ENCODE measurements at regions not wholly inside any gene's neighbourhood (a gene's known extent, or its start where the extent isn't known, plus 50 kb on each side); places are given as distances from the start of the nearest gene placed in this dataset.

DNA sequence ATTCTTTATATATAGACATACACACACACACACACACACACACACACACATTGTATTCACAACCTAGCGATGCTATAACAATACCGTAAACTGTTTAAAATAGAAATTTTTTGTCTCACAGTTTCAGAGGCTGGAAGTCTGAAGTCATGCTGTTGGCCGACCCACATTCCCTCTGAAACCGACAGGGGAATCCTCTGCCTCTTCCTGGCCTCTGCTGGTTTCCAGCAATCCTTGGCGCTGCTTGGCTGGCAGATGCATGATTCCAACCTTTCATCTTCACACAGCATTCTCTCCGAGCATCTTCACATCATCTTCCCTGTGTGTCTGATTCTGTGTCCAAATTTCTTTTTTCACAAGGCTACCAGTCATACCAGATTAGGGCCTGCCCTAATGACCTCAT lies 94.8 kb downstream of the CCDC71L start:
- H3K4me1 ChIP-seq (ENCODE audit: control insufficient read depth in 5 of 5, insufficient read depth in 5 of 5, low read length in 5 of 5) = peaks cover 0 to 3% (median 0%) of the 10 kb centered on the region in 5 donors

DNA sequence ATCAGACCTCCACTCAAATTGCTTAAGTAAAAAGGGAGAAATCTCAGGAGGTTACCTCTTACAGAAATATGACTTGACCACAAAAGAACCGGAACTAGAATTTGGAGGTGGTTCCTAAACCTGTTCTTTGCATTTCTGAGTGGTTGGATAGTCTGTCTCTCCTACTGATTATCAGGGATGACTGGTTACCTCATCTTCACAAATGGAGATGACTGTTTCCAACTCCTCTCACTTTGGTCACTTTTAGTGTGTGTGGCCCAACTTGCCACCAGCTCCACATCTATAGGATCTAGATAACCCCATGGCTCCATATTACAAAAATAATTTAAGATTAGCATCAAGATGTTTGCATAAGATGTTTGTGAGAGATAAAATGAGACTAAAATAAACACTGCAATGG lies 95.5 kb downstream of the CCDC71L start:
- WGBS, 2 donors = 91 to 95% methylated on average over 1 of the region's 1 CpG
- Histone ChIP-seq H3K27me3 (ENCODE audit: control insufficient read depth in 3 of 3, insufficient read depth in 3 of 3, low read length in 2 of 3) (no peaks in the 10 kb centered on the region), H3K36me3 (ENCODE audit: control insufficient read depth in 4 of 4, insufficient read depth in 4 of 4, low read length in 4 of 4) (no peaks in the 10 kb centered on the region), H3K4me3 (no peak overlapping the region), H3K9ac (ENCODE audit: insufficient read depth in 1 of 2, low read length in 2 of 2) (no peak overlapping the region), H3K4me1 (ENCODE audit: control insufficient read depth in 5 of 5, insufficient read depth in 5 of 5, low read length in 5 of 5) (peaks cover 0 to 1% (median 0%) of the 10 kb centered on the region in 5 donors), H3K9me3 (ENCODE audit: control insufficient read depth in 4 of 4, insufficient read depth in 3 of 4, low read length in 3 of 4) (no peaks in the 10 kb centered on the region), H3K27ac (ENCODE audit: low read depth in 1 of 2, low read length in 1 of 2) (no peak overlapping the region)
- DNase-seq (no peak), ATAC-seq (ENCODE audit: insufficient read depth, low FRiP score) (no peak)
- TF ChIP-seq, protein P1, sequence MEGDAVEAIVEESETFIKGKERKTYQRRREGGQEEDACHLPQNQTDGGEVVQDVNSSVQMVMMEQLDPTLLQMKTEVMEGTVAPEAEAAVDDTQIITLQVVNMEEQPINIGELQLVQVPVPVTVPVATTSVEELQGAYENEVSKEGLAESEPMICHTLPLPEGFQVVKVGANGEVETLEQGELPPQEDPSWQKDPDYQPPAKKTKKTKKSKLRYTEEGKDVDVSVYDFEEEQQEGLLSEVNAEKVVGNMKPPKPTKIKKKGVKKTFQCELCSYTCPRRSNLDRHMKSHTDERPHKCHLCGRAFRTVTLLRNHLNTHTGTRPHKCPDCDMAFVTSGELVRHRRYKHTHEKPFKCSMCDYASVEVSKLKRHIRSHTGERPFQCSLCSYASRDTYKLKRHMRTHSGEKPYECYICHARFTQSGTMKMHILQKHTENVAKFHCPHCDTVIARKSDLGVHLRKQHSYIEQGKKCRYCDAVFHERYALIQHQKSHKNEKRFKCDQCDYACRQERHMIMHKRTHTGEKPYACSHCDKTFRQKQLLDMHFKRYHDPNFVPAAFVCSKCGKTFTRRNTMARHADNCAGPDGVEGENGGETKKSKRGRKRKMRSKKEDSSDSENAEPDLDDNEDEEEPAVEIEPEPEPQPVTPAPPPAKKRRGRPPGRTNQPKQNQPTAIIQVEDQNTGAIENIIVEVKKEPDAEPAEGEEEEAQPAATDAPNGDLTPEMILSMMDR (IDR thresholded peaks at IDR 0.05; ENCODE audit: control extremely low read depth, extremely low read depth) = no peak

More for the DNA sequence above, 94.8 kb downstream of the CCDC71L start:
- Histone ChIP-seq H3K27ac (ENCODE audit: low read depth in 1 of 2, low read length in 1 of 2) (no peak overlapping the region), H3K9me3 (ENCODE audit: control insufficient read depth in 4 of 4, insufficient read depth in 3 of 4, low read length in 3 of 4) (no peaks in the 10 kb centered on the region), H3K9ac (ENCODE audit: insufficient read depth in 1 of 2, low read length in 2 of 2) (no peak overlapping the region), H3K27me3 (ENCODE audit: control insufficient read depth in 3 of 3, insufficient read depth in 3 of 3, low read length in 2 of 3) (no peaks in the 10 kb centered on the region), H3K4me3 (no peak overlapping the region), H3K36me3 (ENCODE audit: control insufficient read depth in 4 of 4, insufficient read depth in 4 of 4, low read length in 4 of 4) (no peaks in the 10 kb centered on the region)
- WGBS, 2 donors = 77 to 87% methylated on average over 6 of the region's 6 CpGs
- ATAC-seq (ENCODE audit: insufficient read depth, low FRiP score) = no peak
- TF ChIP-seq, protein P1 (IDR thresholded peaks at IDR 0.05; ENCODE audit: control extremely low read depth, extremely low read depth) = no peak
- DNase-seq = no peak

DNA sequence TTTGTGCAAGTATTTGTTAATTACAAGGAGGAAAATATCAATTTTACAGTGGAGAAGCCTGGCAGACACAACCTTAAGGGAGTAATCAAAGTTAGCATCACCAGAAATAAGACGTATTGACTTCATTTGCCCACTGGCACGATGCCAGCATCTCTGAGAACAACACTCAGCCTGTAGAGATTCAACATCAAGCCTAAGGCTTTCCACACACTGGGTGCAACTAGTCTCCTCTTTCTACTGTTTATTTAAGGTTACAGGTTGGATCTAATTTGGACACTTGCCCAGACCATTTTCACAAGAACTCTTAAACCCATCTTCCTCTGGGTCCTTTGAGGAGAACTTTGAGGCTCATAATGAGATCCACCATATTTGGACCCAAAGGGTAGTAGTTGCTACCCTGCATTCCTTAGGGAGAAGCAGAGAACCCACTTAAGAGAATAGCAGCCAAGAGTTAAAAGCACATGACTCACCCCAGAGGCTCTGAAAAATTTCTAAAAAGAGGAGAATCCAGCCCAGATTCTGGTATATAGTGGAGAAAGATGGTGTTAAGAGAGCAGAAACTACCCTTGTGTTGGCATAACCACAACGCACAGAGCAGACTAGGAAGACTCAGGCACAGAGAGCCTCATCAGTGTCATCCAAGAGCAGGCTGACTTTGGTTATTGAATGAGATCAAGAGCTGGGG lies 97.3 kb downstream of the CCDC71L start:
- Histone ChIP-seq H3K27me3 (ENCODE audit: control insufficient read depth in 3 of 3, insufficient read depth in 3 of 3, low read length in 2 of 3) (no peaks in the 10 kb centered on the region), H3K4me1 (ENCODE audit: control insufficient read depth in 5 of 5, insufficient read depth in 5 of 5, low read length in 5 of 5) (no peaks in the 10 kb centered on the region), H3K36me3 (ENCODE audit: control insufficient read depth in 4 of 4, insufficient read depth in 4 of 4, low read length in 4 of 4) (no peaks in the 10 kb centered on the region), H3K27ac (ENCODE audit: low read depth in 1 of 2, low read length in 1 of 2) (no peak overlapping the region), H3K9me3 (ENCODE audit: control insufficient read depth in 4 of 4, insufficient read depth in 3 of 4, low read length in 3 of 4) (peaks cover 0 to 1% (median 0%) of the 10 kb centered on the region in 4 donors), H3K9ac (ENCODE audit: insufficient read depth in 1 of 2, low read length in 2 of 2) (no peak overlapping the region), H3K4me3 (no peak overlapping the region)
- 72 to 85% methylated on average over 3 of the region's 3 CpGs for WGBS, 2 donors
- ATAC-seq (ENCODE audit: insufficient read depth, low FRiP score) (no peak), DNase-seq (peak in 1 of 3 donors; percentile 13)
- TF ChIP-seq, protein P1 (IDR thresholded peaks at IDR 0.05; ENCODE audit: control extremely low read depth, extremely low read depth) = no peak

Measured in lung (tissue), 11 donors.